Right lobe of liver (tissue), 4 donors: ENCODE measurements at regions not wholly inside any gene's neighbourhood (a gene's known extent, or its start where the extent isn't known, plus 50 kb on each side); places are given as distances from the start of the nearest gene placed in this dataset.
A peak's percentile ranks its signal among the peaks of the same experiment; 100 is the strongest.

Source experiments
- POLR2A ChIP-seq: fragments of 450-650 bp; IDR thresholded peaks from one replicate; pipeline ENCODE4 v1.6.1; 2017; ENCODE audit warnings: antibody characterized with exemption, mild to moderate bottlenecking
- TF ChIP-seq, protein P1 (sequence below), 4 donors: fragments of 200-600 bp in 3 of 4; fragments of 450-650 bp in 1 of 4; IDR thresholded peaks; one replicate each; pipeline versions ENCODE4 v1.5.1 to v1.8.0; 2016 to 2022; ENCODE audit warnings: antibody characterized with exemption in 4 of 4, mild to moderate bottlenecking in 2 of 4
- donor health status: DM: no; HTN: no; CAD: no.
- donor health status: DM: no; HTN: no; CAD: no.
- donor health status: DM: no; HTN: yes; CAD: no.

DNA sequence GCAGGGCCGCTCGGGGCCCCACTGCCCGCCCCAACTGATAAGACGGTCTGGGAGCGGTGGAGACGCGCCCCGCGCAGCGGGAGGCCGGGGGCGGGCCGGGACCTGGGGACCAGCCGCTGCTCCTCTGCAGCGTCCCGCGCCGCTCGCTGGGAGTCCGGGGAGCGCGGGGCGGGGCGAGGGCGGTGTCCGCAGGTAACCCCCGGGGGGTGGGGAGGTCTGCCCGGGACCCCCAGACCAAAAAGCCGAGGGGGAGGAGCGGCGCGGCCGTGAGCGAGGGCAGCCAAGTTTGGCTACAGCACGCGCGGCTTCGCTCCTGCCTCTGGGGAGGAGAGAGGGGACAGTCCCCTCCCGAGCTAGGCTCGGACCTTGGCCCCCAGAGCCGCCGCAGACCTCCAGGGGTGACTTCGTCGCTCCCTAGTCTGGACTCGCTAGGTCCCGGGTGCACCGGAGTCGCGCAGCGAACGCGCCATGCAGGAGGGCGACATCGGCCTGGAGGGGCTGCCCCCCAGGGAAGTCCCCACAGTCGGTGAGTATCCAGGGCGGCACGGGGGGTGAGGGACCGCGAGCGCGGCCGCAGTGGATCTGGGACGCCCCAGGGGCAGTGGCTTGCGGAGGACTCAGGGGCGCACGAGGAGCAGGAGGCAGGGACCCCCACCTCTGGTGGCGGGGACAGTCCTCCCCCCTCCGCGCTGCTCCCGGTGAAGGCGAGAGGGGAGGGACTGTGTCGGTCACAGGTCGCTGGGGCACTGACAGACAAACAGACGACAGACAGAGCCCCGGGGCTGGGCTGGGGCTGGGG, 92.3 kb upstream of the ANO1 start:
- TF ChIP-seq, protein P1, sequence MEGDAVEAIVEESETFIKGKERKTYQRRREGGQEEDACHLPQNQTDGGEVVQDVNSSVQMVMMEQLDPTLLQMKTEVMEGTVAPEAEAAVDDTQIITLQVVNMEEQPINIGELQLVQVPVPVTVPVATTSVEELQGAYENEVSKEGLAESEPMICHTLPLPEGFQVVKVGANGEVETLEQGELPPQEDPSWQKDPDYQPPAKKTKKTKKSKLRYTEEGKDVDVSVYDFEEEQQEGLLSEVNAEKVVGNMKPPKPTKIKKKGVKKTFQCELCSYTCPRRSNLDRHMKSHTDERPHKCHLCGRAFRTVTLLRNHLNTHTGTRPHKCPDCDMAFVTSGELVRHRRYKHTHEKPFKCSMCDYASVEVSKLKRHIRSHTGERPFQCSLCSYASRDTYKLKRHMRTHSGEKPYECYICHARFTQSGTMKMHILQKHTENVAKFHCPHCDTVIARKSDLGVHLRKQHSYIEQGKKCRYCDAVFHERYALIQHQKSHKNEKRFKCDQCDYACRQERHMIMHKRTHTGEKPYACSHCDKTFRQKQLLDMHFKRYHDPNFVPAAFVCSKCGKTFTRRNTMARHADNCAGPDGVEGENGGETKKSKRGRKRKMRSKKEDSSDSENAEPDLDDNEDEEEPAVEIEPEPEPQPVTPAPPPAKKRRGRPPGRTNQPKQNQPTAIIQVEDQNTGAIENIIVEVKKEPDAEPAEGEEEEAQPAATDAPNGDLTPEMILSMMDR (IDR thresholded peaks at IDR 0.05) = no peak
- TF ChIP-seq POLR2A = peak; percentile 20
